Fibroblast of peridontal ligament (primary cell): ENCODE measurements at regions not wholly inside any gene's neighbourhood (a gene's known extent, or its start where the extent isn't known, plus 50 kb on each side); places are given as distances from the start of the nearest gene placed in this dataset.

ENCODE experiments used
- DNase-seq: peaks from one replicate; pipeline ENCODE4 v3.0.0-alpha.2; 2010; ENCODE audit errors: extremely low read depth

DNA sequence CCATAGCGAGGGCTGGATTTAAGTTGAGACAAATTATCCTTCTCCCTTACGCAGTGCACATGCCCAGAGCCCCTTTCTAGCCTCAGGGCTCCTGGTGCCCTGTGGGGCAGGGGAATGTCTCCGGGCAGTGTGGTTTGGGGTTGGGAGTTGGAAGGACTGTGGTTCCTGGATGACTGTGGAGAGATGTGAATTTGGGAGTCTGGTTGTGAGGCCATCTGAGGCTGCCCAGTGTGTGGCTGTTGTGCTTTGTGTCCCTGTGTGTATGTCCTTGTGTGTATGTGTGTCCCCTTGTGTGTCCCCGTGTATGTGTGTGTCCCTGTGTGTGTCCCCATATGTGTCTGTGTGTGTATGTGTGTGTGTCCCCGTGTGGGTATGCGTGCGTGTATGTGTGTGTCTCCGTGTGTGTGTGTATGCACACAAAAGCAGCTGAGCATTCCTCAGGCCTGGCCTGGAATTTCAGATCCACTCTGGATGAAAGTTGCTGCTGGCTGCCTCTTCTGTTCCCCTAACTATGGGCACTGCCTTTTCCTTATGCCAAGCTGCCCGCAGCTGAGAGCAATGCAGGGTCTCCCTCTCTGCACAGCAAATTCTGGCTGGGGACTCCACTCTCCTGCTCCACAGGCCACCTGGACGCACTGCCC lies 65.4 kb downstream of the UBIAD1 start:
- no peak for DNase-seq

DNA sequence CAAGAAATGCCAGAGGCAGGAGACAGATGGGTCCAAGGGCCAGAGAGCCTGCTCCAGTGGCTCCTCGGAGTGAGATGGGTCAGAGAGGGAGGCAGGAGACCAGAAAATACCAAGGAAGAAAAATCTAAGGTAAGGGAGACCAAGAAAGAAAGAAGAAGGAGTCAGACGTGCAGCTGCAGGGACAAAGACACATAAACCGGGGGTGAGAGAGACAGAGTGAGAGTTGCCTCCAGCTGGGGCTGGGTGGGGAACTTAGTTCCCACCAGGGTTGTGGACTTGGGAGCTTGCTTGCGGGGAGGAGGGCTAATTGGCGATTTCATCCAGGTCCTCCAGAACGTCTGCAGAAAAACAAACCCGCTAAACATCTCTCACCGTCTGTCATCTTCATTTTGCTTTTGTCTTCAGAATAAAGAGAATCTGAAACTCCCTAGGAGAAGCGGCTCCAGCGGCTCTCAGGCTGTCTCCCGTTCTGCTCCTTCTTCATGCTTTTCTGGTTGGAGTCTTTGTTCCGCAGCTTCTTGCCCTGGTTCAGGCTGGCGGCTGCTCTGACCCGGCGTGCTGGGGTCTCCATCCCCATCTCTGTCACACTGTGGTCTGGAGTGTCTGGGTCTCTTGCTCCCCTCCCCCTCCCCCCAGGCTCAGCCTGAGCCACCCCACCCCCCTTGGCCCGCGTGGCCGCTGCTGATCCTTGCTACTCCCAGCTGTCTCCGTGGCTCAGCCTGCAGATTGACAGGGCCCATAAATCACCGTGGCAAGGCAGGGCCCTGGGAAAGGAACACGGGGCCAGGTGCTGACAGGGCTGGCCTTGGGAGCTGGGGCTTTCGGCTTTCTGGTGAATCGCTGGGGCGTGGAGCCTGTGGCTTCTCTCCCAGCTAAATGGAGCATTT lies 66.6 kb downstream of the UBIAD1 start:
- DNase-seq = no peak

DNA sequence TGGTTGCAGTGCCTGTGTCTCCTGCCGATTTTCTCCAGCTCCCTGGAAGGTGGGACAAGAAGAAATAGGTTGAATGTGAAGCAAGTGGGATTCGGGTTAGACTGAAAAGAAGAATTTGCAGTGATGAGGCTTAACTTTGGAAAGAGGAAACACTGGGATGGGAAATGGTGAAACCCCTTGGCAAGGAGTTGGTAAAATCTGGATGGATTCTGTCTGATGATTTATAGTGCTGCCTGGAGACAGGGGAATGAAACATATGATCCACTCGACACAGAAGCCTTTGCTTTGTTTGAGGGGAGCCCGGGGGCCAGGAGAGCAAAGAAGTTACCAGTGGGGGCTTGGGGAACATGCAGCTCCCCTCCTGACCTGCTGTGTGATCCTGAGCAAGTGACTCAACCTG lies 67.2 kb downstream of the UBIAD1 start:
- DNase-seq = no peak

DNA sequence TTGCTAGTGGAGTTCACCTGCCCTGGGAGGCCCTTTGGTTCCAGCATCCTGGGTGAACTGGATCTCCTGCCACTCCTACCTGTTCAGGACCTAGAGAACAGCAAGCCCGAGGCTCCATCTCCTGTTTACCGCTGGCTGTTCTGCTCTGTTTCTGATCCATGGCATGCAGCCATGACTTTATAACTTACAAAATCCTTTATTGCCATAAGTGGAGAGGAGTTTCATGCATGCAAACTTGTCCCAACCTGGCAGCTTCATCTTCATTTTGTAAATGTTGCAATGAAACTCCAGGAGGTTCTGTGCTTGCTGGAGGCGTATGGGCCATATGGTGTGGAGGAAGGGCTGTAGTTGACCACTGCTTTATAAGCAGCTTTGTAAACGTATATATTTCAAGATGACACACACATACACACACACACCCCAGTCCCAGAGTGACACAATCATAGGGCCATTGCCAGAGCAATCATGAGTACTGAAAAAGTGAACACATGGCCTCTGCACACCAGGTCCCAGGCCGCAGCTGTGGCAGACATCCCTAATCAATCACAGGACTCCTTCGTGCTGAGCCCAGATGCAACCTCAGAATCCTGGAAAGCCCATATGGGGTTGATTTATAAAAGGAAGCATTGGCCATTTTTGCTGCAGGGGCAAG lies 69.0 kb downstream of the UBIAD1 start:
- peak; percentile 11 for DNase-seq

DNA sequence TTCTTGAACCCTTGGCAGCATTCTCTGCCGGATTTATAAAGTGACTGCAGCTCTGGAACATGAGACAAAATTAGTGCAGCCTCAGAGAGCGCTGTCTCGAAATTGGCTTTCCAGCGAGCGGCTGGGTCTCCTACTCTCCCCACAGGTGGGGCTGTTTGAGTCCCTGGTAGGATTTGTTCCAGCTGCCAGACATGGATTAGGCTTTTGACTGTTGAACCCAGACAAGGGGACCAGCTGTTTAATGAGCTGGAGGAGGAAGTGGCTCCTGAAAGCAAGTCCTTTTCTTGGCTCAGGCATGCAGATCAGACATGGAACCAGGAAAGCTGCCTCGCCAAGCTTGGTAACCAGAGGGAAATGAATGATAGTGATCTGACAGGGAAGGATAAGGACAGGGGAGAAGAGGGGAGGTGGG lies 69.6 kb downstream of the UBIAD1 start:
- no peak for DNase-seq

DNA sequence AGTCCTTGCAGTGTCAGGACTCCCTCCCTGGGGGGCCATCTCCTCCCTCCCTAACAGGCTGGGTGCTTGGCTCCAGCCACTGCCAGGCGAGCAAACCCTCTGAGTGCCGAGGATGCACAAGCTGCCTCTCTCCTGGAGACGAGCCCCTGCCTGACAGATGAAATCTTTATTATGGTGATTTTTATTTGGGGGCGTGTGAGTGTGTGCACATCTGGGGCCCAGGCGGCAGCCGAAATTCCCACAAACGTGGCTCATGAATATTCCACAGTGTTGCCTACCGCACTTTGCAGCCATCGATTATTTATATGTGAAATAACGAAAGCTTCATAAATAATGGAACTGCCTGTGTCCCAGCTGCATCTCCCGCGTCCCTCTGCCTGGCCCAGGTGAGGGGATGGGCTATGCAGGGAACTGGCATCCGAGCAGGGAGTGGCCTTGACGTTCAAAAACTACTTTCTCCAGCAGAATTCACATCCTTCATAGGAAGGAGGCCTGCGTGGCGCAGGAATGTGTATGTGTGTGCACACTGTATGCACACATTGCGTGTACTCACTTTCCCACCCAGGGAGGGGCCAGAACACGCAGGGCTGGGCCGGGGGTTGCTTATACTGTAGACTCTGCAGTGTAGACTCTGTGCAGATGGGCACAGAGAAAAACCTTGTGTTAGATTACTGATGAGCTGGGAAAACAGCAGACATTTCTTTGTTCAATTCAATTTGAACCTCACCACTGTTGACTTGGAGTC lies 73.1 kb downstream of the UBIAD1 start:
- DNase-seq = no peak

DNA sequence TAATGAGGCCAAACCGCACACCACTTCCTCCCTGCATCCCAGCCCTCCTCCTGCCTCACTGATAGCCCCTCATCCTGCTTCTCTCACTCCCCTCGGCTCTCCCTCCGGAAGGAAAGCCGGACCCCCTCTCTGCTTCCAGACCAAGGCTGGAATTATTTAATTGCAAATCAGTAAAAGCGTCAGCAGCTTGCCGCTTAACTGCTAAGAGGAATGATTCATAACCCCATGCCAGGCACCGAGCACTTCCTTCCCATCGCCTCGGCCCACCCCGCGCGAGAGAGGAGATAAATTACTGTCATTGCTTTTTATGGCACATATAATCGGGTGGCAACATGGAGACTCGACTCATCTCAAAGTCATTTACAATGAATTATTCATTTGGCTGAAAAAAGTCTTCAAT lies 77.3 kb downstream of the UBIAD1 start:
- DNase-seq = no peak

DNA sequence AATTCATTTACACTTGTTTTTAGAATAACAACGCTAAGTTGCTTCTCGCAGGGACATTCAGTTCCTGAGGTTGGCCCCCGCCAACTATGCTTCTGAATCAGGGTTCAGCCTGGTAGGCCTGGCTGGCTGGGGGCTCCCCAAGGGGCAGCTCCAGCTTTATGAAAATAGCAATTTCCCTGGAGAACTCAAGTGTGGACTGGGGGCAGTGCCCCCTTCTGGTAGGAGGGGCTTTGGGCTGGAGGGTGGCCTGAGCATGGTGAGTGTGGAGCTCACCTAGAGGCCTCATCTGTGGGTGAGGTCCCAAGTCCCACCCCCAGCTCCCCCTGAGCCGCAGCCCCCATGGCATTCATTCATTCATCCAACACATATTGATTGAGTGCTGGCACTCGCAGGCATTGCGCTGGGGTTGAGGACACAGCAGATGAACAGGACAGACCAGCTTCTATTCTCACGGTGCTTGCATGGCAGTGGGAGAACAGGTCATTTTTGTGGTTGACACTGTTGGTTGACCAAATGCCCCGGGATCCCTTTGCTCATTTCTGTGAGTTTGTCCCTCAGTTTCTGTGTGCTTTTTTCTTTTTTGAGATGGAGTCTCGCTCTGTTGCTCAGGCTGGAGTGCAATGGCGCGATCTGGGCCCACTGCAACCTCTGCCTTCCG lies 79.2 kb downstream of the UBIAD1 start:
- DNase-seq = no peak

DNA sequence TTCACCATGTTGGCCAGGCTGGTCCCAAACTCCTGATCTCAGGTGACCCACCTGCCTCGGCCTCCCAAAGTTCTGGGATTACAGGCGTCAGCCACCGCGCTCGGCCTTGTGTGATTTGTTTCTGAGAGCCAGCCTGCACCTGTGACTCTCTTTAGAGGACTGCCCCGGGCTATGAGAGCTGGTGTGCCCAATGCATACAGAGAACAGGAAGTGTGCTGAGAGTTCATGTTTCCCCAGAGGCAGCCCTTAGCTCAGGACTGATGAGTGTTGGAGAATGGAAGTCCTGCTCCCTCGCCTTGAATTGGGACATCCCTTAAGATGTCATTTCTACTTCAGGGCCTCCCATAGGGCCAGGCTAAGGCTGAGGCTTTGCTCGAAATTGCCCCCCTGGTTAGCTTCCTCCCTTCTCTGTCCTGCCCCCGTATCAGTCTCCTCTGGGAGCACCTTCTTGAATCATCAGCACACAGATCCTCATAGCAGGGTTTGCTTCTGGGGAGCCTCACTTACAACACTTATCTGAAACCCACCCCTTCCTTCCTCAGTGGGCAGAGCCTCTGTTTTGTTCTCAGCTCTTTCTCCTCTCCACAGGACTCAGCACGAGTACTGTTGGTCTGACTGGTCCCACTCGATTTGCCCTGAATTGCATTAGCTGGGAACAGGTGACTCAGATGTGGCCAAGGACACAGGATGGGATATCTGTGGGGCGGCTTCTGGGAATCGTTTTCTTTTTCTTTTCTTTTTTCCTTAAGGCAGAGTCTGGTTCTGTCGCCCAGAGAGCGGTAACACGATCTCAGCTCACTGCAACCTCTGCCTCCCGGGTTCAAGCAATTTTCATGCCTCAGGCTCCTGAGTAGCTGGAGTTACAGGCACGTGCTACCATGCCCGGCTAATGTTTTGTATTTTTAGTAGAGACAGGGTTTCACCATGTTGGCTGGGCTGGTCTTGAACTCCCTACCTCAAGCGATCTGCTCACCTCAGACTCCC lies 80.1 kb downstream of the UBIAD1 start:
- no peak for DNase-seq

DNA sequence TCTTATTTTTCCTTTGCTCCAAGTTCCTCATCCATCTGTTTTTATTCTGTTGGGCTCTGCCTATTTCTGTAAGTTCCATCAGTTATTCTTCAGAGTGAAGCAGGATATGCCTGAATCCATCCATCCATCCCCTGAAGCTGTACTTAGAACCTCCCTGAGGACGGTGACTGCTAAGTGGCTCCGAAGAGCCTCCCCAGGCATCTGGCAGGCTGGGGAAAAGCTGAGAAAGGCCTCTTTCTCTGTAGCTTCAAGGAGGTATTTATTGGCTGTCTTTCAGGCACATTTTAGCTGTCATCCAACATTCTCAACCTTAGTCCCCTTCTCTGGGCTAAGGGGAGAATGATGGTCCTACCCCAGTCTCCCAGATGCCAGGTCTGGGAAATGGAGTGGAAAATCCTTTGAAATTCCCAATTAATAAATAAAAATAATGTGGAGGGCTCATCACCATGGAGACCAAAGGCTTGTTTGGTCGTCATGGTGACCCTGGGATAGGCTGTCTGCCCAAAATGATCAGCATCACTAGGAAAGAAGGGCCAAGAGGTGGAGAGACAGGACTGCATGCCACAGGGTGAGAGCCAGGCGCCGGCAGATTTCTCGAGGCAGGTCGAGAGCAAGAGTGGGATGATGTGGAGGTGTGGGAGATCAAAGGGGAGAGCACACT lies 82.0 kb downstream of the UBIAD1 start:
- DNase-seq = no peak

DNA sequence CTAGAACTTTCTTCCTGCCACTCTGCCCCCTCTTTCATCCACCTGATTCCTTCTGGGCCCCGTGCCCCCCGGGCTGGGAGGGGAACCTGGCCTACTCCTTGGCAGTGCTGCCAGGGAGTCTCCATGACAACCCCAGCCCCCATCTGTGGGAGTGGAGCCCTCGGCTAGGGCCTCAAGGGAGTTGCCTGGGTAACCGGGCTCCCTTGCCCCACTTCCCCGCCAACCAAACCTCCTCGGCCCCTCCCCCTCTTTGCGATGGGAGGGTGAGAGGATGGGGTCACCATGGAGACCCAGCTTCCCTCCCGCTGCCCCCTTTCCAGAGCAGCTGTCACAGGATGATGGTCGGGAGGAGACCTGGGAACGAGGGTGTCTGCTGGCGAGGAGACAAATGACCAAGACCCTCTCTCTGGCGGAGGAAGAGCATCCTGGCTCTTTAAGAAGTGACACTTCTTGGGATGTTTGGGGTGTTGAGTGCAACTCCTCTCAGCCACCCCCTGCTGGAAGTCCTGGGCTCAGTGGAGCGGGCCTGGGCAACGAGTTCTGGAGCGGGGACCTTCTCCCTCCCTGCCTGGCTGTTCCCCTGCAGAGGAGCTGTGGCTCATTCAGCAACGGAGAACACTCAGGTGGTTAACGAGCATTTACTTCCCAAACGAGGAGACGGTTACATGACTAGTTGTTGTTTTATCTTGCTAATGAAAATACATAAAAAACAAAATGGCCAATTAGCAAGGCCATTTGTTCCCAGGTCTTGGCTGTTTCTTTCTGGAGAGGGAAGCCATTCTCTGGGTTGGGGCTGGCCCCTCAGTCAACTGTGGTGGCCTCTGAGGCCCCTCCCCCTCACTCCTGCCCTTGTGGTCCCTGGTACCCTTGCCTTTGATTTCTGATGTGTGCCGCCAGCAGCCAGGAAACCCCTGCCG lies 82.8 kb downstream of the UBIAD1 start:
- no peak for DNase-seq

DNA sequence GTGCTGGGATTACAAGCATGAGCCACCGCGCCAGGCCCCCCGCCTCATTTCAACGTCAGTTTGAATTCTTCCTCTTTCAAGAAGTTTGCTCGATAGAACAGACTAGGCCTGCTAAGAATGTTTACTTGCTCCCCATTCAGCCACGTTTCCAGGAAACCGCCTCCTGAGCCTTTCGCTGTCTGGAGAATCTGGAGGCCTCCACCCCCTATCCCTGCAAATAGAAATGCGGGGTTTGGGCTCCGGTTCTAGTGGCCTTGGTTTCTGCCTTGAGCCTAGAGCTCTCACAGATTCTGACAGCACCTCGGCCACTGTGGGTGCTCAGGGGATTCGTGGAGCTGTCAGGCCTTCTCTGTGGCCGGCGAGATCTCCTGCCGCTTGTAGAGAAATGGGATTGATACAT lies 84.3 kb downstream of the UBIAD1 start:
- DNase-seq = no peak

DNA sequence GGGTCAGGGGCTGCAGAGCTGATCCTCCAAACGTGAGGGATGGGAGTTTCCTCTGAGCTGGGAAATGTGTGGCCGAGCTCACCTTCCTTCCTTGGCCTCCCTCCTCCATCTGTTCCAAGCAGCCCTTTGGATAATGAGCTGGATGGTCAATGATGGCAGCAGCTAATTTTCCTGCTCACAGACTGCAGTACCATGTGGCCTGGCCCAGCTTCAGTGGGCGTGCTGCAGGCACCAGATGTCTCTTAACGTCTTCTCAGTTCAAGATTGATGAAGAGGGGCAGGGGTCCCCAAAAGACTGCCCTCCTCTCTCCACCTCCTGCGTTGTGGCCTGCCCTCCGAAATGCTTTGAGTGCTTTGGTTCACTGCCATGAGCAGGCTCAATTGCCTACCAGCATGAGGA lies 86.0 kb downstream of the UBIAD1 start:
- DNase-seq = no peak

DNA sequence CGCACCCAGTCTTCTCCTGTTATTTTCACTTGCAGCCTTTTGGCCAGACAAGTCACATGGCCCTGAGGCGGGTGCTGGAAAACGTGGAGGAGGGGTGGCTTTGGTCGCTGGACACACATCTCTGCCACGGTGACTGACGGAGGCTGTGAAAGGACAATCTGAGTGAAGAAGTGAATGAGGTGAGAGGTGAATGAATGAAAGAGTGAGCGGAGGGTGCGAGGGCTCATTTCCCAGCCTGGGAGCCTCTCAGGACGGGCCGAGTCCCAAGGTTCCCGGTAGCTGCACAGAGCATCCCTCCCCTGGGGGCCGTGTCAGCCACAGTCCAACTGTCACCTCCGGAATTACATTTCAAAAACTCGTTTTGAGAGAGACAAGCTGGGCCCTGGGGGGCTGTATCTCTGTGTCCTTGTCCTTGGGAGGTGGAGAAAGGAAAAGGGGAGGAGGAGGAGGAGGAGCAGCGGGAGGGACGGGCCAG lies 89.6 kb downstream of the UBIAD1 start:
- no peak for DNase-seq

DNA sequence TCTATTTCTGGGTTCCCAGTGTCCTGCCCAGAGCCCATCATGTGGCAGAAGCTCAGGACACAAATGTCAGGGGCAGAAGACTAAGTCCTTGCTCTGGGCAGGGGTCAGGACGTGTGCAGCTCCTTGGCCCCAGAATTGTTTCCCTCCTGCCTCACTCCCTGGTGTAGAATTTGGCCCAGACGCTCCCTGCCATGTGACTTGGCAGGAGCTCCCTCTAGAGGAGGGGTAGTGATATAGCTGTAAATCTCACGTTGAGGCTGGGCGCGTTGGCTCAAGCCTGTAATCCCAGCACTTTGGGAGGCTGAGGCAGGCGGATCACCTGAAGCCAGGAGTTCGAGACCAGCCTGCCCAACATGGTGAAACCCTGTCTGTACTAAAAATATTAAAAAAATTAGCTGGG lies 91.2 kb downstream of the UBIAD1 start:
- DNase-seq = no peak

DNA sequence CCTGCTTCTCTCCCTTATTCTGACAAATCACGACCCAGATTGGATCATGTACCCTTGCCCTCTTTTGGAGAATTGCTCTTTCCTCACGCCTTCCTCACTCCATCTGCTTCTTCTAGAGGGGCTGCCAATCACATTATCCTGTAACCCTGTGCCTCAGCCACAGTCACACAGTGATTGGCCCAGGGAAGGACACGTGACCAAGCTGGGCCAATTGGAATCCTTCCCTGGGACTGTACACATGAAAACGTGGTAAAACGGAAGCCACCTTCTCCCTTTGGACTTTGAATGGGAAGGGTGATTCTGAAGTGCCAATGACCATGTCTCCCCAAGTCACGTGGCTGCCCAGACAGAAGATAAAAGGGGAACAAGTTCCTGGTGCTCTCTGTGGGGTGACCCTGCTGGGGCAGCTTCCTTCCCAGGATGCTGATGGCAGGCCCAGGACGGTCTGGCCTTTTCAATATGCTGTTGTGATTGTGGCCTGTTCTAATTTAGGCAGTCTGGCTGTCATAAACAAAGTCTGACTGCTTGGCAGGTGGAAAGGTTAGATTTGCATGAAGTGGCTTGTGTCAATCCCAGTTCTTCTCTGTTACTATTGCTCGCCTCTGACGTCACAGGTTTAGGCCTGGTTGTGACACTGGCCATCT lies 92.9 kb downstream of the UBIAD1 start:
- no peak for DNase-seq

DNA sequence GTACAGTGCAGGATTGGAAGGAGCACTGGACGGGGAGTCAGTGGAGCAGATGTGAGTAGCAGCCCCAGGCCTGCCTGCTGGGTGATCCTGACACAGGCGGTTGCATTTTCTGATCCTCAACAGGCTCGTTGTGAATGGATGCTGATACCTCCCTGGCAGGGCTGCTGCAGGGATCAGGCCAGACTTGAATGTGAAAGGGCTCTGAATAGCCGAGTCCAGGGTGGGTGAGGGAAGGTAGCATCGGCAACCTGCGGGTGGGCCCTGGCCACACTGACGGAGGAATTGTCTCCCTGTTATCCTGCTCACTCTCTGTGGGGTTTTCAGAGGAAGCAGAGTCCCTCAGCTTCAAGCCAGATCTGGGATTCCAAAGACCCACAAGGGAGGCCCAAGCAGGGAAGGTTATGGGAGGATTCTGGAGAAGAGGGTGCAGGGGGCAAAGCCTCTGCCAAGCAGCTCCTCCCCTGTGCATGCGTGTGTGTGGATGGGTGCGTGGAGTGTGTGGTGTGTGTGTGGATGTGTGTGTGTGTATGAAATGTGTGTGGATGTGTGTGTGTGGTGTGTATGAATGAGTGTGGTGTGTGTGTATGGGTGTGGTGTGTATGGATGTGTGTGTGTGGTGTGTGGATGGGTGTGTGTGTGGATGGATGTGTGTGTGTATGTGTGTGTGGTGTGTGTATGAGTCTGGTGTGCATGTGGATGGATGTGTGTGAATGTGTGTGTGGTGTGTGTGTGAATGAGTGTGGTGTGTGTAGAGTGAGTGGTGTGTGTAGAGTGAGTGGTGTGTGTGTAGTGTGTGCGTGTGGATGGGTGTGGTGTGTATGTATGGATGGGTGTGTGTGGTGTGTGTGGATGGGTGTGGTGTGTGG lies 100.3 kb downstream of the UBIAD1 start:
- no peak for DNase-seq
